ENCODE measurements at regions not wholly inside any gene's neighbourhood (a gene's known extent, or its start where the extent isn't known, plus 50 kb on each side); places are given as distances from the start of the nearest gene placed in this dataset.

- DNase-seq (ENCODE audit: low spot score in 2 of 2) = no peak
- intact Hi-C loops (cut with DNase I; ENCODE audit: low total_unique reads) = no loop called here
- no peaks in the 10 kb centered on the region for H3K9me3 ChIP-seq
These were observed 403.9 kb upstream of the LRRC7 start for GRCh38 chr1:69163779-69164178.

GRCh38 chr1:69167876-69168275 lies 399.8 kb upstream of the LRRC7 start:
- no peak overlapping the region for H3K4me3 ChIP-seq
- H3K36me3 ChIP-seq = no peaks in the 10 kb centered on the region
- no peaks in the 10 kb centered on the region for H3K4me1 ChIP-seq
- no peaks in the 10 kb centered on the region for H3K27me3 ChIP-seq
- no peak for DNase-seq (ENCODE audit: low spot score in 2 of 2)
- no peaks in the 10 kb centered on the region for H3K9me3 ChIP-seq
- H3K27ac ChIP-seq = no peak overlapping the region
- intact Hi-C loops (cut with DNase I; ENCODE audit: low total_unique reads) = no loop called here
- no peak for TF ChIP-seq CTCF (IDR thresholded peaks at IDR 0.05)
- no peak for TF ChIP-seq POLR2AphosphoS5 (IDR thresholded peaks at IDR 0.05)
- TF ChIP-seq POLR2A (IDR thresholded peaks at IDR 0.05) = no peak

More at GRCh38 chr1:69163779-69164178, 403.9 kb upstream of the LRRC7 start:
- no peak overlapping the region for H3K27ac ChIP-seq
- no peaks in the 10 kb centered on the region for H3K36me3 ChIP-seq
- no peak for TF ChIP-seq POLR2A (IDR thresholded peaks at IDR 0.05)
- TF ChIP-seq CTCF (IDR thresholded peaks at IDR 0.05) = no peak
- no peak for TF ChIP-seq POLR2AphosphoS5 (IDR thresholded peaks at IDR 0.05)
- H3K4me3 ChIP-seq = no peak overlapping the region
- H3K4me1 ChIP-seq = no peaks in the 10 kb centered on the region
- no peaks in the 10 kb centered on the region for H3K27me3 ChIP-seq

- DNase-seq (ENCODE audit: low spot score in 2 of 2) = no peak
- H3K27ac ChIP-seq = no peak overlapping the region
- intact Hi-C loops (cut with DNase I; ENCODE audit: low total_unique reads) = no loop called here
- H3K4me1 ChIP-seq = no peaks in the 10 kb centered on the region
- H3K9me3 ChIP-seq = no peaks in the 10 kb centered on the region
- no peaks in the 10 kb centered on the region for H3K36me3 ChIP-seq
- TF ChIP-seq CTCF (IDR thresholded peaks at IDR 0.05) (no peak), POLR2AphosphoS5 (IDR thresholded peaks at IDR 0.05) (no peak), POLR2A (IDR thresholded peaks at IDR 0.05) (no peak)
- no peaks in the 10 kb centered on the region for H3K27me3 ChIP-seq
- no peak overlapping the region for H3K4me3 ChIP-seq
These were observed 396.5 kb upstream of the LRRC7 start for GRCh38 chr1:69171248-69171647.

- H3K9me3 ChIP-seq = no peaks in the 10 kb centered on the region
- no peak overlapping the region for H3K27ac ChIP-seq
- TF ChIP-seq CTCF (IDR thresholded peaks at IDR 0.05) = no peak
- no peak for TF ChIP-seq POLR2A (IDR thresholded peaks at IDR 0.05)
- TF ChIP-seq POLR2AphosphoS5 (IDR thresholded peaks at IDR 0.05) = no peak
- H3K4me1 ChIP-seq = no peaks in the 10 kb centered on the region
- H3K27me3 ChIP-seq = no peaks in the 10 kb centered on the region
- H3K36me3 ChIP-seq = no peaks in the 10 kb centered on the region
- no peak for DNase-seq (ENCODE audit: low spot score in 2 of 2)
- no peak overlapping the region for H3K4me3 ChIP-seq
- intact Hi-C loops (cut with DNase I; ENCODE audit: low total_unique reads) = no loop called here
These were observed 395.4 kb upstream of the LRRC7 start for GRCh38 chr1:69172003-69173000.

- intact Hi-C loops (cut with DNase I; ENCODE audit: low total_unique reads) = no loop called here
- TF ChIP-seq CTCF (IDR thresholded peaks at IDR 0.05) (no peak), POLR2AphosphoS5 (IDR thresholded peaks at IDR 0.05) (no peak), POLR2A (IDR thresholded peaks at IDR 0.05) (no peak)
- Histone ChIP-seq H3K9me3 (no peaks in the 10 kb centered on the region), H3K27me3 (no peaks in the 10 kb centered on the region), H3K36me3 (no peaks in the 10 kb centered on the region), H3K27ac (no peak overlapping the region), H3K4me3 (no peak overlapping the region), H3K4me1 (no peaks in the 10 kb centered on the region)
- DNase-seq (ENCODE audit: low spot score in 2 of 2) = no peak
These were observed 392.7 kb upstream of the LRRC7 start for GRCh38 chr1:69175053-69175452.

Data from breast epithelium (tissue), 4 donors.